ENCODE measurements at regions not wholly inside any gene's neighbourhood (a gene's known extent, or its start where the extent isn't known, plus 50 kb on each side); places are given as distances from the start of the nearest gene placed in this dataset.

- Histone ChIP-seq H3K9ac (ENCODE audit: extremely low read depth, low read length, poor library complexity, severe bottlenecking) (no peak overlapping the region), H3K9me3 (ENCODE audit: control insufficient read depth, low read length) (no peaks in the 10 kb centered on the region), H3K4me1 (ENCODE audit: control insufficient read depth, insufficient read depth, low read length) (no peaks in the 10 kb centered on the region), H3K36me3 (ENCODE audit: control insufficient read depth, insufficient read depth, low read length) (no peaks in the 10 kb centered on the region), H3K4me3 (ENCODE audit: low read length) (no peak overlapping the region), H3K27me3 (ENCODE audit: control insufficient read depth, insufficient read depth, low read length, poor library complexity, severe bottlenecking) (no peaks in the 10 kb centered on the region), H3K27ac (ENCODE audit: low read depth, low read length) (no peak overlapping the region)
- peaks cover 3% of the 10 kb centered on the region for H3K4me1 Mint-ChIP-seq
- H3K4me3 Mint-ChIP-seq, result no peak overlapping the region
- no peaks in the 10 kb centered on the region for H3K9me3 Mint-ChIP-seq
- no peaks in the 10 kb centered on the region for H3K27me3 Mint-ChIP-seq (ENCODE audit: insufficient read depth)
- no peak for DNase-seq
- no peak for TF ChIP-seq CTCF (conservative IDR thresholded peaks at IDR 0.05)
- 94 to 97% methylated on average over 9 to 12 of the region's 12 CpGs for WGBS, 2 experiments (ENCODE audit: insufficient coverage in 1 of 2, insufficient read length in 1 of 2)
- no peak overlapping the region for H3K27ac Mint-ChIP-seq
- H3K36me3 Mint-ChIP-seq (ENCODE audit: low read depth), result no peaks in the 10 kb centered on the region
Measured at GRCh38 chr1:226799634-226800281, 60.7 kb upstream of the ITPKB start.

GRCh38 chr1:226798427-226799411, 59.6 kb upstream of the ITPKB start:
- Histone ChIP-seq H3K9ac (ENCODE audit: extremely low read depth, low read length, poor library complexity, severe bottlenecking) (no peak overlapping the region), H3K9me3 (ENCODE audit: control insufficient read depth, low read length) (no peaks in the 10 kb centered on the region), H3K4me3 (ENCODE audit: low read length) (no peak overlapping the region), H3K36me3 (ENCODE audit: control insufficient read depth, insufficient read depth, low read length) (no peaks in the 10 kb centered on the region), H3K27me3 (ENCODE audit: control insufficient read depth, insufficient read depth, low read length, poor library complexity, severe bottlenecking) (no peaks in the 10 kb centered on the region), H3K27ac (ENCODE audit: low read depth, low read length) (no peak overlapping the region), H3K4me1 (ENCODE audit: control insufficient read depth, insufficient read depth, low read length) (no peaks in the 10 kb centered on the region)
- Mint-ChIP-seq H3K27ac (no peak overlapping the region), H3K27me3 (ENCODE audit: insufficient read depth) (no peaks in the 10 kb centered on the region), H3K4me3 (no peak overlapping the region), H3K4me1 (peaks cover 3% of the 10 kb centered on the region), H3K36me3 (ENCODE audit: low read depth) (no peaks in the 10 kb centered on the region), H3K9me3 (no peaks in the 10 kb centered on the region)
- no peak for TF ChIP-seq CTCF (conservative IDR thresholded peaks at IDR 0.05)
- 78 to 85% methylated on average over 7 to 22 of the region's 22 CpGs for WGBS, 2 experiments (ENCODE audit: insufficient coverage in 1 of 2, insufficient read length in 1 of 2)
- DNase-seq, result no peak

GRCh38 chr1:226797151-226797550, 58.1 kb upstream of the ITPKB start:
- WGBS, 2 experiments (ENCODE audit: insufficient coverage in 1 of 2, insufficient read length in 1 of 2), result 84 to 95% methylated on average over 5 of the region's 5 CpGs
- H3K9me3 Mint-ChIP-seq, result no peaks in the 10 kb centered on the region
- no peak overlapping the region for H3K9ac ChIP-seq (ENCODE audit: extremely low read depth, low read length, poor library complexity, severe bottlenecking)
- no peak for DNase-seq
- H3K36me3 Mint-ChIP-seq (ENCODE audit: low read depth), result no peaks in the 10 kb centered on the region
- no peak overlapping the region for H3K27ac Mint-ChIP-seq
- no peak overlapping the region for H3K27ac ChIP-seq (ENCODE audit: low read depth, low read length)
- no peaks in the 10 kb centered on the region for H3K4me1 Mint-ChIP-seq
- H3K4me1 ChIP-seq (ENCODE audit: control insufficient read depth, insufficient read depth, low read length), result no peaks in the 10 kb centered on the region
- no peak for TF ChIP-seq CTCF (conservative IDR thresholded peaks at IDR 0.05)
- no peaks in the 10 kb centered on the region for H3K27me3 Mint-ChIP-seq (ENCODE audit: insufficient read depth)
- H3K4me3 ChIP-seq (ENCODE audit: low read length), result no peak overlapping the region
- no peak overlapping the region for H3K4me3 Mint-ChIP-seq
- H3K9me3 ChIP-seq (ENCODE audit: control insufficient read depth, low read length), result no peaks in the 10 kb centered on the region
- H3K27me3 ChIP-seq (ENCODE audit: control insufficient read depth, insufficient read depth, low read length, poor library complexity, severe bottlenecking), result no peaks in the 10 kb centered on the region
- no peaks in the 10 kb centered on the region for H3K36me3 ChIP-seq (ENCODE audit: control insufficient read depth, insufficient read depth, low read length)

Measured in endodermal cell (in vitro differentiated cells).